Prostate gland (tissue), 2 donors: ENCODE measurements at regions not wholly inside any gene's neighbourhood (a gene's known extent, or its start where the extent isn't known, plus 50 kb on each side); places are given as distances from the start of the nearest gene placed in this dataset.
"Not testable (repeated sequence)": the region's sequence is repeated elsewhere in the genome, so short reads cannot be mapped to it uniquely, and the experiment has no call there.

Experiments
- DNase-seq: peaks from one replicate; pipeline ENCODE4 v3.0.0-alpha.2; 2019; ENCODE audit warnings: low spot score
- H3K27ac ChIP-seq, 2 donors: fragments of 200-600 bp; sonication (generic); 2 replicates each; pipeline ENCODE4 v1.5.1; 2017 to 2019
- H3K27me3 ChIP-seq: fragments of 200-600 bp; sonication (generic); replicated peaks from 2 replicates; pipeline ENCODE4 v1.5.1; 2019; ENCODE audit not compliant: insufficient read depth
- H3K36me3 ChIP-seq, 2 donors: fragments of 200-600 bp; sonication (generic); 1 replicate in 1 of 2; 2 replicates in 1 of 2; pipeline versions ENCODE4 v1.5.1 to v1.8.1; 2017 to 2019
- H3K4me1 ChIP-seq: fragments of 200-600 bp; sonication (generic); replicated peaks from 2 replicates; pipeline ENCODE4 v1.5.1; 2019
- H3K4me3 ChIP-seq, 2 donors: fragments of 200-600 bp; sonication (generic); 2 replicates each; pipeline ENCODE4 v1.5.1; 2017 to 2019
- H3K9me3 ChIP-seq: fragments of 200-600 bp; sonication (generic); 2 replicates; pipeline ENCODE4 v1.5.1; 2017
- CTCF ChIP-seq, 4 experiments: fragments of 200-600 bp in 2 of 4; fragments of 450-650 bp in 2 of 4; sonication (generic) in 2 of 4; IDR thresholded peaks; 1 replicate in 3 of 4; 2 replicates in 1 of 4; pipeline ENCODE4 v1.5.1; 2016 to 2019; ENCODE audit warnings: antibody characterized with exemption in 4 of 4, mild to moderate bottlenecking in 2 of 4, moderate library complexity in 2 of 4
- POLR2A ChIP-seq: fragments of 450-650 bp; IDR thresholded peaks from one replicate; pipeline ENCODE4 v1.6.1; 2016; ENCODE audit warnings: antibody characterized with exemption, mild to moderate bottlenecking
- POLR2AphosphoS5 ChIP-seq: sonication (generic); formaldehyde crosslinking; IDR thresholded peaks from one replicate; pipeline ENCODE4 v1.6.1; 2017; ENCODE audit warnings: antibody characterized with exemption
- WGBS: methylation state at CpG from one replicate; pipeline ENCODE4 v1.1.5; 2018; 5-methylcytosine and 5-hydroxymethylcytosine counted together
- intact Hi-C: fragments of 100-400 bp; cut with DNase I; formaldehyde crosslinking; loops from one replicate; pipeline ENCODE4 v1.14.2; 2022

GRCh38 chr3:87949189-87949878, 109.5 kb downstream of the CGGBP1 start:
- Histone ChIP-seq H3K36me3 (no peaks in the 10 kb centered on the region), H3K9me3 (no peaks in the 10 kb centered on the region), H3K4me3 (no peak overlapping the region), H3K4me1 (no peaks in the 10 kb centered on the region), H3K27ac (no peak overlapping the region), H3K27me3 (no peaks in the 10 kb centered on the region)
- no peak for DNase-seq
- WGBS: 40% methylated on average over 4 of the region's 4 CpGs
- intact Hi-C loops: no loop called here
- TF ChIP-seq POLR2AphosphoS5 (no peak), CTCF (IDR thresholded peaks at IDR 0.05) (no peak), POLR2A (no peak)

- WGBS: 95% methylated on average over 20 of the region's 20 CpGs
- H3K36me3 ChIP-seq, DNase-seq, H3K4me1 ChIP-seq, intact Hi-C loops, H3K4me3 ChIP-seq, H3K27me3 ChIP-seq, H3K27ac ChIP-seq, H3K9me3 ChIP-seq: not testable (repeated sequence)
Observed at GRCh38 chr3:87946007-87946406, 112.8 kb downstream of the CGGBP1 start.

GRCh38 chr3:87942256-87942655, 116.5 kb downstream of the CGGBP1 start:
- 92% methylated on average over 8 of the region's 8 CpGs for WGBS

GRCh38 chr3:87924485-87924884, 134.3 kb downstream of the CGGBP1 start:
- H3K27me3 ChIP-seq: no peaks in the 10 kb centered on the region
- WGBS: 78% methylated on average over 1 of the region's 1 CpG
- intact Hi-C loops: no loop called here
- no peaks in the 10 kb centered on the region for H3K9me3 ChIP-seq
- no peak overlapping the region for H3K27ac ChIP-seq
- no peaks in the 10 kb centered on the region for H3K4me1 ChIP-seq
- TF ChIP-seq POLR2AphosphoS5: no peak
- no peak for TF ChIP-seq CTCF (IDR thresholded peaks at IDR 0.05)
- no peak for TF ChIP-seq POLR2A
- no peaks in the 10 kb centered on the region for H3K36me3 ChIP-seq
- no peak overlapping the region for H3K4me3 ChIP-seq
- DNase-seq: no peak

More at GRCh38 chr3:87942256-87942655, 116.5 kb downstream of the CGGBP1 start:
- DNase-seq, intact Hi-C loops, H3K4me3 ChIP-seq, H3K9me3 ChIP-seq, H3K4me1 ChIP-seq, H3K27me3 ChIP-seq, H3K36me3 ChIP-seq, H3K27ac ChIP-seq: not testable (repeated sequence)

GRCh38 chr3:87920549-87920948, 138.3 kb downstream of the CGGBP1 start:
- H3K4me3 ChIP-seq: no peak overlapping the region
- no peak overlapping the region for H3K27ac ChIP-seq
- no peak for DNase-seq
- WGBS: 57% methylated on average over 1 of the region's 1 CpG
- H3K9me3 ChIP-seq: no peaks in the 10 kb centered on the region
- intact Hi-C loops: no loop called here
- no peaks in the 10 kb centered on the region for H3K36me3 ChIP-seq
- no peaks in the 10 kb centered on the region for H3K4me1 ChIP-seq
- H3K27me3 ChIP-seq: no peaks in the 10 kb centered on the region
- TF ChIP-seq POLR2AphosphoS5 (no peak), POLR2A (no peak), CTCF (IDR thresholded peaks at IDR 0.05) (no peak)

- Histone ChIP-seq H3K4me3 (no peak overlapping the region), H3K9me3 (no peaks in the 10 kb centered on the region), H3K27me3 (no peaks in the 10 kb centered on the region), H3K36me3 (no peaks in the 10 kb centered on the region), H3K4me1 (no peaks in the 10 kb centered on the region), H3K27ac (no peak overlapping the region)
- WGBS: 58% methylated on average over 1 of the region's 1 CpG
- TF ChIP-seq POLR2AphosphoS5 (no peak), CTCF (IDR thresholded peaks at IDR 0.05) (no peak), POLR2A (no peak)
- intact Hi-C loops: no loop called here
- DNase-seq: no peak
Observed at GRCh38 chr3:87901141-87901540, 157.7 kb downstream of the CGGBP1 start.
